Activated CD4-positive, alpha-beta T cell treated with anti-CD3 and anti-CD28 coated beads, Interleukin-2, amount 10 ng/mL, durations not matched to agents 7 days and 5 days (primary cell): ENCODE measurements at regions not wholly inside any gene's neighbourhood (a gene's known extent, or its start where the extent isn't known, plus 50 kb on each side); places are given as distances from the start of the nearest gene placed in this dataset.

Experiments used
- CTCF ChIA-PET: fragments of 350-600 bp; sonication (Branson Sonifier 250); formaldehyde crosslinking; loops from one replicate; lab custom pipeline; 2021; ENCODE audit warnings: antibody characterized with exemption; lab: Charles Lee
- POLR2A ChIA-PET: fragments of 350-600 bp; sonication (Branson Sonifier 250); formaldehyde crosslinking; loops from one replicate; lab custom pipeline; 2021; ENCODE audit warnings: antibody characterized with exemption; lab: Charles Lee
- DNase-seq: peaks from one replicate; pipeline ENCODE4 v3.0.0-alpha.2; 2020
- H3K27ac Mint-ChIP-seq: one replicate; pipeline ENCODE4 v1.8.0; 2021; ENCODE audit warnings: mild to moderate bottlenecking, moderate library complexity, mixed read lengths
- H3K27me3 Mint-ChIP-seq: one replicate; pipeline ENCODE4 v1.8.0; 2021; ENCODE audit warnings: mixed read lengths
- H3K36me3 Mint-ChIP-seq: one replicate; pipeline ENCODE4 v1.8.0; 2021; ENCODE audit warnings: low read depth, mixed read lengths
- H3K4me1 Mint-ChIP-seq: one replicate; pipeline ENCODE4 v1.8.0; 2021; ENCODE audit warnings: mixed read lengths
- H3K4me3 Mint-ChIP-seq: one replicate; pipeline ENCODE4 v1.8.0; 2021; ENCODE audit warnings: mild to moderate bottlenecking, moderate library complexity, mixed read lengths
- H3K9me3 Mint-ChIP-seq: one replicate; pipeline ENCODE4 v1.8.0; 2021; ENCODE audit warnings: mixed read lengths

- ChIA-PET POLR2A (no interaction called here), CTCF (no interaction called here)
- Mint-ChIP-seq H3K4me1 (no peaks in the 10 kb centered on the region), H3K36me3 (no peaks in the 10 kb centered on the region), H3K9me3 (peaks cover 10% of the 10 kb centered on the region), H3K27ac (no peak overlapping the region), H3K4me3 (no peak overlapping the region), H3K27me3 (no peaks in the 10 kb centered on the region)
- no peak for DNase-seq
Measured at GRCh38 chr14:83425138-83425537, 1891.5 kb upstream of the SEL1L start.

DNA sequence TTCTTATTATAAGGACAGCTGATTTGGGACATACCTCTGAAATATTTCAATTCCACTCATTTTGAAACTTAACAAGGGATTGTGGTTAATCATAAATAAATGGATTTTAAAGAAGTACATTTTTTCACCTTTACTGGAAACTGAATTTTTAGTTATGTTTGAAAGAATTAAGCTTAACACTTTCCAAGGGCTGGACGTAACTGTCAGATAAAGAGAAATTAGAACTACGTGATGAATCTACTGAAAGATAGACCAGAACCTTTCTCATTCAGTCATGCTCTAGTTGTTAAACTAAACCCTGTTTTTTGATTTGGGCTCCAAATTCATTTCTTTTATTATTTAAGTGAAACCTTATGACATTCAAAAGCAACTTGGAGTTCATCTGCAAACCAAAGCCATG lies 1892.1 kb upstream of the SEL1L start:
- Mint-ChIP-seq H3K4me1 (no peaks in the 10 kb centered on the region), H3K27me3 (no peaks in the 10 kb centered on the region), H3K36me3 (no peaks in the 10 kb centered on the region), H3K27ac (no peak overlapping the region), H3K4me3 (no peak overlapping the region), H3K9me3 (peaks cover 10% of the 10 kb centered on the region)
- ChIA-PET CTCF (no interaction called here), POLR2A (no interaction called here)
- no peak for DNase-seq

- ChIA-PET POLR2A (no interaction called here), CTCF (no interaction called here)
- Mint-ChIP-seq H3K27ac (no peak overlapping the region), H3K27me3 (no peaks in the 10 kb centered on the region), H3K4me3 (no peak overlapping the region), H3K9me3 (peaks cover 6% of the 10 kb centered on the region), H3K36me3 (no peaks in the 10 kb centered on the region), H3K4me1 (no peaks in the 10 kb centered on the region)
- no peak for DNase-seq
Measured at GRCh38 chr14:83433618-83434017, 1900.0 kb upstream of the SEL1L start.

GRCh38 chr14:83441801-83442200 lies 1908.1 kb upstream of the SEL1L start:
- no peak overlapping the region for H3K27ac Mint-ChIP-seq
- H3K4me3 Mint-ChIP-seq: no peak overlapping the region
- no peak for DNase-seq
- no peaks in the 10 kb centered on the region for H3K9me3 Mint-ChIP-seq
- POLR2A ChIA-PET: no interaction called here
- no peaks in the 10 kb centered on the region for H3K4me1 Mint-ChIP-seq
- CTCF ChIA-PET: no interaction called here
- no peaks in the 10 kb centered on the region for H3K36me3 Mint-ChIP-seq
- H3K27me3 Mint-ChIP-seq: no peaks in the 10 kb centered on the region

GRCh38 chr14:83455561-83455960 lies 1921.9 kb upstream of the SEL1L start:
- no peak for DNase-seq
- CTCF ChIA-PET: no interaction called here
- H3K4me3 Mint-ChIP-seq: no peak overlapping the region
- peaks cover 16% of the 10 kb centered on the region for H3K9me3 Mint-ChIP-seq
- no peaks in the 10 kb centered on the region for H3K4me1 Mint-ChIP-seq
- no peak overlapping the region for H3K27ac Mint-ChIP-seq
- H3K27me3 Mint-ChIP-seq: no peaks in the 10 kb centered on the region
- POLR2A ChIA-PET: no interaction called here
- no peaks in the 10 kb centered on the region for H3K36me3 Mint-ChIP-seq

DNA sequence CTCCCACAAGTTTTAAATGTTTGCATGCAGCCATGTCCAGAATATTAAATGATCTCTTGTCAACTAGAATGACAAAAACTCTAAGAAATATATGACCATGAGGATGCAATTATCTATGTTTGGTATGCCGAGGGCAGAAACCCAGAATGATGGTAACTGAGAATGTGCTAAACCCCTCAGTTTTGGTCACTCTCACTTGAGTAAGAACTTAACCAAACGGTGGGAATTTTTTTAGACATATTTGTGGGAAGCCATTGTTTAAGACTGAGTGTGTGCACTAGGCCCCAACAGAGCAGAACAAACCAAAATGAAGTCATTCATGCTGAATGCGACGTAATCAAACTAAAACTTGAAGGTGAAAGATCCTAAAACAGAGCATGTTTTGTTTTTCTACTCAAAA lies 1927.9 kb upstream of the SEL1L start:
- CTCF ChIA-PET: no interaction called here

DNA sequence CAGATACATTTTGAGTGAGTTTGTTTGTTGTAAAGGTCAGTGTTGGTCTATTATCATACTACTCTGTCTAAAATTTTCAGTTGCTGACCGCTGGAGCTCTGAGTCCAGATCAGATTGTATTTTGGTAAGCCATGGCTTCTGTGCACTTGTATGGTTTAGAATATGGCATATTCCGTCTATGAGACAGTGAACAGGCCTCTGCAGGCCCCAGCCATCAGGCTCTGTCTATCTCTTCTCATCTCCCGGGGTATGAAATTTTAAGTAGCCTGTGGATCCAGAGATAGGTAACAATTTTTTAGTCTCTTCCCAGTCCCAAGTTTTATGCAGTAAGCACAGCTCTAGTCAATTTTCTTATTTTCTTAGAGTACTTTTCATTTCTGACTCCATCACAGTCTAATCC lies 1929.1 kb upstream of the SEL1L start:
- Mint-ChIP-seq H3K27me3 (no peaks in the 10 kb centered on the region), H3K4me1 (no peaks in the 10 kb centered on the region), H3K36me3 (no peaks in the 10 kb centered on the region), H3K9me3 (peaks cover 5% of the 10 kb centered on the region), H3K4me3 (no peak overlapping the region), H3K27ac (no peak overlapping the region)
- DNase-seq: no peak
- CTCF ChIA-PET: no interaction called here
- POLR2A ChIA-PET: no interaction called here

More for the DNA sequence above, 1927.9 kb upstream of the SEL1L start:
- Mint-ChIP-seq H3K4me1 (no peaks in the 10 kb centered on the region), H3K27ac (no peak overlapping the region), H3K36me3 (no peaks in the 10 kb centered on the region), H3K9me3 (peaks cover 7% of the 10 kb centered on the region), H3K27me3 (no peaks in the 10 kb centered on the region), H3K4me3 (no peak overlapping the region)
- no peak for DNase-seq
- POLR2A ChIA-PET: no interaction called here

- DNase-seq: peak; percentile 33
- CTCF ChIA-PET: no interaction called here
Measured at GRCh38 chr14:83463500-83464098, 1929.9 kb upstream of the SEL1L start.

GRCh38 chr14:83467811-83468210 lies 1934.2 kb upstream of the SEL1L start:
- H3K9me3 Mint-ChIP-seq: no peaks in the 10 kb centered on the region
- no peak overlapping the region for H3K4me3 Mint-ChIP-seq
- H3K27me3 Mint-ChIP-seq: no peaks in the 10 kb centered on the region
- no peaks in the 10 kb centered on the region for H3K4me1 Mint-ChIP-seq
- DNase-seq: no peak
- ChIA-PET CTCF (no interaction called here), POLR2A (no interaction called here)
- no peaks in the 10 kb centered on the region for H3K36me3 Mint-ChIP-seq
- H3K27ac Mint-ChIP-seq: no peak overlapping the region

More at GRCh38 chr14:83463500-83464098, 1929.9 kb upstream of the SEL1L start:
- no peaks in the 10 kb centered on the region for H3K36me3 Mint-ChIP-seq
- POLR2A ChIA-PET: no interaction called here
- H3K4me3 Mint-ChIP-seq: no peak overlapping the region
- no peak overlapping the region for H3K27ac Mint-ChIP-seq
- peaks cover 5% of the 10 kb centered on the region for H3K9me3 Mint-ChIP-seq
- H3K4me1 Mint-ChIP-seq: no peaks in the 10 kb centered on the region
- H3K27me3 Mint-ChIP-seq: no peaks in the 10 kb centered on the region

- no peaks in the 10 kb centered on the region for H3K9me3 Mint-ChIP-seq
- H3K36me3 Mint-ChIP-seq: no peaks in the 10 kb centered on the region
- H3K4me1 Mint-ChIP-seq: no peaks in the 10 kb centered on the region
- no peak for DNase-seq
- no peaks in the 10 kb centered on the region for H3K27me3 Mint-ChIP-seq
- ChIA-PET CTCF (no interaction called here), POLR2A (no interaction called here)
- H3K4me3 Mint-ChIP-seq: no peak overlapping the region
- no peak overlapping the region for H3K27ac Mint-ChIP-seq
Measured at GRCh38 chr14:83470466-83470865, 1936.8 kb upstream of the SEL1L start.

DNA sequence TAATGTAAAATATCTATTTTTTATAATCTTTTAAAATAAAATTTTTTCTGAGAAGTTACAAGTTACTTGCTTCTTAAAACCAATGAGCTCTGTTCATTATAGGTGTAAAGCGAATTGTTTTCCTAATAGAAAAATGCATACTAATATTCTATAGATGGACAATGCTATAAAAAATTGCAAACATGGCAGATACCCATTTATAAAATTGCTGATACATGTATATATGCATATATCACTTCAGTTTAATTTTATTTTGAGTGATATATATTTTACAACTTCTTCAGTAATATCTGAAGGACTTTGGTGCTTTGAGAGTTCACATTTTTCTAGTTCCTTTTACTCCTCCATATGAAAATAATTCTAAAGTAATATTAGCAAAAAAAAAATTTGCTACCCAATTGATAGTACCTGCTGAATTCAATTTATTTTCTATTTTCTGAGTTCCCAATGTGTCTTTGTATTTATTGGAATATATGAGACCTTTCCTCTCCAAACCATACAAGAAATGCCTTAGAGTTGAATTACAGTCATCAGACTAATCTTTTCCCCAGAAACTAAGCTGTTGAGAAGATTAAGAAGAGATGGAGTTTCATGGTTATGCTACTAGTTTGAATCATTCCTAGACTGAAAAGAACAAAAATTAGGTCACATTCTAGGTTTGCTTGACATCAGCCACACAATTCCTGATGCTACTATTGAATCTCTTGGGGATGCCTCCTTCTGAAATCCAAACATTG lies 1937.5 kb upstream of the SEL1L start:
- Mint-ChIP-seq H3K27ac (no peak overlapping the region), H3K36me3 (no peaks in the 10 kb centered on the region), H3K4me1 (no peaks in the 10 kb centered on the region), H3K4me3 (no peak overlapping the region), H3K27me3 (no peaks in the 10 kb centered on the region), H3K9me3 (no peaks in the 10 kb centered on the region)
- POLR2A ChIA-PET: no interaction called here
- CTCF ChIA-PET: no interaction called here
- DNase-seq: no peak

- CTCF ChIA-PET: no interaction called here
- Mint-ChIP-seq H3K27me3 (no peaks in the 10 kb centered on the region), H3K36me3 (no peaks in the 10 kb centered on the region), H3K4me3 (no peak overlapping the region), H3K9me3 (no peaks in the 10 kb centered on the region), H3K27ac (no peak overlapping the region), H3K4me1 (no peaks in the 10 kb centered on the region)
- POLR2A ChIA-PET: no interaction called here
- DNase-seq: no peak
Measured at GRCh38 chr14:83473416-83474235, 1940.0 kb upstream of the SEL1L start.

DNA sequence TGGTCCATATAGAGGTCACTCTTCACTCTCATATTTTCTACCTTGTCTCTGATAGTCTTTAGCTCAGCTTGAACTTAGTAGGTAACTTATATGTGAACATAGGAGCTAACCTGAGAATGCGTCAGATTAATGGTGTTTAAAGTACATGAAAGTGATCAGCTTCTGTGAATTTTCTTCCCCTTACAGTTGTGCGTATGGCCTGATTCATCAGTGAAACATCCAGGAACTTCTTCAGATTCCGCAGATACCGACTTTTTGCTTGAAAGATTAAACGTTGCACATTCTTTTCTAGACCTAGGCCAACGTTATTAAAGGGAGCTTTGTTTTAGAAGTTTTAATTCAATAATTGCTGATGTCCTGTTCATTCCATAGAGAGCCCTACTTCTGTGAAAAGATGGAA lies 1945.1 kb upstream of the SEL1L start:
- CTCF ChIA-PET: no interaction called here
- Mint-ChIP-seq H3K4me1 (no peaks in the 10 kb centered on the region), H3K4me3 (no peak overlapping the region), H3K36me3 (no peaks in the 10 kb centered on the region), H3K27me3 (no peaks in the 10 kb centered on the region), H3K9me3 (no peaks in the 10 kb centered on the region), H3K27ac (no peak overlapping the region)
- DNase-seq: no peak
- POLR2A ChIA-PET: no interaction called here
